NB4 (cell line): ENCODE measurements at regions not wholly inside any gene's neighbourhood (a gene's known extent, or its start where the extent isn't known, plus 50 kb on each side); places are given as distances from the start of the nearest gene placed in this dataset.
"Not testable (repeated sequence)": the region's sequence is repeated elsewhere in the genome, so short reads cannot be mapped to it uniquely, and the experiment has no call there.

Experiments used
- DNase-seq: peaks from one replicate; pipeline ENCODE4 v3.0.0; 2010; ENCODE audit warnings: low read depth
- H3K4me3 ChIP-seq: one replicate; pipeline ENCODE4 v1.5.1; 2011; ENCODE audit warnings: mild to moderate bottlenecking, low read depth, low read length, moderate library complexity
- CTCF ChIP-seq: IDR thresholded peaks from one replicate; pipeline ENCODE4 v1.5.1; 2012; ENCODE audit warnings: low read depth, low read length
- MAX ChIP-seq: IDR thresholded peaks from 2 replicates; pipeline ENCODE4 v1.6.1; 2011; ENCODE audit warnings: low read depth, low read length
- MYC ChIP-seq: IDR thresholded peaks from 2 replicates; pipeline ENCODE4 v1.6.1; 2011; ENCODE audit warnings: low read depth, low read length
- POLR2A ChIP-seq: IDR thresholded peaks from 2 replicates; pipeline ENCODE4 v1.6.1; 2011; ENCODE audit warnings: mild to moderate bottlenecking; ENCODE audit not compliant: insufficient read length; ENCODE audit errors: extremely low read depth

DNA sequence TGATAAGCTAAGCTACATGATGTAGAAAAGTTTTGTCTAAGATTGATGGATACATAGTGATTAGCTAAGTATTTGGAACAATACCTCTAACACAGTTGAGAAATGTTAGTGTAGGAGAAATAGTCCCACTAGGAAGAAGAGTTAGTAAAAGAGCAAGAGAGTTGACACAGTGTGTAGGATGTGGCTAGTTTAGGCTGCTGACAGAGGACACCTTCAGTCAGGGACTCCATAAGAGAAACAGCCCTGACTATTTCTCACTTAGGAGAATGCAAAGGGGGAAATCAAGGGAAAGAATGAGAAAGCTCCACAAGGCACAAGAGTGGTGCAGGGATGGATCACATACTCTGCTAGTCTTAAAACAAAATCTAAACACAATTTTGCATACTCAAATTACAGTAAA lies 613.7 kb downstream of the SLC16A7 start:
- no peak overlapping the region for H3K4me3 ChIP-seq
- TF ChIP-seq POLR2A (no peak), MAX (no peak), MYC (no peak), CTCF (no peak)
- DNase-seq: no peak

GRCh38 chr12:60209933-60210332 lies 614.1 kb downstream of the SLC16A7 start:
- no peak for DNase-seq
- TF ChIP-seq CTCF: no peak
- no peak for TF ChIP-seq POLR2A
- TF ChIP-seq MAX: no peak
- no peak for TF ChIP-seq MYC
- H3K4me3 ChIP-seq: no peak overlapping the region

DNA sequence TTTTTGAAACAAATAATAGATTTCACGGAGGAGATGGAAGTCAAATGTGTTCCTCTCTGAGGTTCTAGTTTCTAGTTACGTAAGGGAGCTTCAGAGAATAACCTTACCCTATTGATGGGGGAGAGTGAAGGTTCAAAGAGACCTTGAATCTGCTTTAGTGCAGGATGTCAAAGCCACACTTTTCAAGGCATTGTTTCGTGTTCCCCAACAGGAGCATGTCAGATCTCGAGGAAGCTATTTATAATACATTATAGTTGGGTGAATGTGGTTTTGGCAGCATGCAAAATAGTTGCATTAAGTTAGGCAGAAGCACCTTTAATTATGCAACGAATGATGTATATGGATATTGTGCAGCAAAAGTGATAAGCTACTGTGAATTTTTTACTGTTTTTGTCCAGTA lies 614.9 kb downstream of the SLC16A7 start:
- no peak for TF ChIP-seq MAX
- TF ChIP-seq CTCF: no peak
- no peak for TF ChIP-seq MYC
- TF ChIP-seq POLR2A: no peak
- H3K4me3 ChIP-seq: no peak overlapping the region
- no peak for DNase-seq

- DNase-seq: no peak
- no peak for TF ChIP-seq MYC
- no peak for TF ChIP-seq MAX
- no peak for TF ChIP-seq POLR2A
- no peak for TF ChIP-seq CTCF
- H3K4me3 ChIP-seq: no peak overlapping the region
Measured at GRCh38 chr12:60211244-60211643, 615.4 kb downstream of the SLC16A7 start.

DNA sequence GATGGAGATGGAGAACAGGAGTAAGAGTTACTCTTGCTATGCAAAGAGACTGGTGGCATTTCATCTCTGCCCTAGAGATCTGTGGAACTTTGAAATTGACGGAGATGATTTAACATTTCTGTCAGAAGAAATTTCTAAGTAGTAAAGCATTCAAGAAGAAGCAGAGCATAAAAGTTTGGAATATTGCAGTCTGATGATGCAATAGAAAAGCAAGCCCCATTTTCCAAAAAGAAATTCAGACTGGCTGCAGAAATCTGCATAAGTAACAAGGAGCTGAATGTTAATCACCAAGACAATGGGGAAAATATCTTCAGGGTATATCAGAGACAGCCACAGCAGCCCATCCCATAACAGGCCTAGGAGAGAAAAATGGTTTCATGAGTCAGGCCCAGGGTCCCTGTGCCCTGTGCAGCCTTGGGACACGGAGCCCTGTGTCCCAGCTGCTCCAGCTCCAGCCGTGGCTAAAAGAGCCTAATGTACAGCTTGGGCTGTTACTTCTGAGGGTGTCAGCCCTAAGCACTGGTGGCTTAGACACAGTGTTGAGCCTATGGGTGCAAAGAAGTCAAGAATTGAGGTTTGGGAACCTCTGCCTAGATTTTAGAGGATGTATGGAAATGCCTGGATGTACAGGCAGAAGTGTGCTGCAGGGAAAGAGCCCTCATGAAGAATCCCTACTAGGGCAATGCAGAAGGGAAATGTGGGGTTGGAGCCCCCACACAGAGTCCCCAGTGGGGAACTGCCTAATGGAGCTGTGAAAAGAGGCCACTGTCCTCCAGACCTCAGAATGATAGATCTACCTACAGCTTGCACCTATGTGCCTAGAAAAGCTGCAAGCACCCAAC lies 616.6 kb downstream of the SLC16A7 start:
- no peak for DNase-seq
- TF ChIP-seq CTCF: no peak
- no peak for TF ChIP-seq POLR2A
- no peak for TF ChIP-seq MYC
- no peak for TF ChIP-seq MAX
- no peak overlapping the region for H3K4me3 ChIP-seq

- DNase-seq, H3K4me3 ChIP-seq: not testable (repeated sequence)
Measured at GRCh38 chr12:60213272-60213671, 617.4 kb downstream of the SLC16A7 start.
